ENCODE measurements at regions not wholly inside any gene's neighbourhood (a gene's known extent, or its start where the extent isn't known, plus 50 kb on each side); places are given as distances from the start of the nearest gene placed in this dataset.
"Not testable (repeated sequence)": the region's sequence is repeated elsewhere in the genome, so short reads cannot be mapped to it uniquely, and the experiment has no call there.

DNA sequence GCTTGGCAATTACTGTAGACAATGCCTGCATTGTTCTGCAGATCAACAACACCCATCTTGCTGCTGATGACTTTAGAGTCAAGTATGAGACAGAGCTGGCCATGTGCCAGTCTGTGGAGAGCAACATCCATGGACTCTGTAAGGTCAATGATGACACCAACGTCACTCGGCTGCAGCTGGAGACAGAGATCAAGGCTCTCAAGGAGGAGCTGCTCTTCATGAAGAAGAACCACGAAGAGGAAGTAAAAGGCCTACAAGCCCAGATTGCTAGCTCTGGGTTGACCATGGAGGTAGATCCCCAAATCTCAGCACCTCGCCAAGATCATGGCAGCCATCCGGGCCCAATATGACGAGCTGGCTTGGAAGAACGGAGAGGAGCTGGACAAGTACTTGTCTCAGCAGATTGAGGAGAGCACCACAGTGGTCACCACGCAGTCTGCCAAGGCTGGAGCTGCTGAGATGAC, 69.4 kb upstream of the RTL6 start:
- DNase-seq (ENCODE audit: low spot score); H3K4me1 Mint-ChIP-seq; ATAC-seq; H3K36me3 Mint-ChIP-seq; H3K27me3 Mint-ChIP-seq (ENCODE audit: low read depth); POLR2A ChIA-PET; H3K4me3 Mint-ChIP-seq; H3K27ac Mint-ChIP-seq: not testable (repeated sequence)
- H3K9me3 Mint-ChIP-seq = peaks cover 55% of the 10 kb centered on the region
- CTCF ChIA-PET = interaction anchor here (0.6 to 2.1 kb wide), 9 partner anchors 10 to 684 kb away, joined by 3 to 14 read pairs (median 5); no protein-coding TSS in a partner anchor

DNA sequence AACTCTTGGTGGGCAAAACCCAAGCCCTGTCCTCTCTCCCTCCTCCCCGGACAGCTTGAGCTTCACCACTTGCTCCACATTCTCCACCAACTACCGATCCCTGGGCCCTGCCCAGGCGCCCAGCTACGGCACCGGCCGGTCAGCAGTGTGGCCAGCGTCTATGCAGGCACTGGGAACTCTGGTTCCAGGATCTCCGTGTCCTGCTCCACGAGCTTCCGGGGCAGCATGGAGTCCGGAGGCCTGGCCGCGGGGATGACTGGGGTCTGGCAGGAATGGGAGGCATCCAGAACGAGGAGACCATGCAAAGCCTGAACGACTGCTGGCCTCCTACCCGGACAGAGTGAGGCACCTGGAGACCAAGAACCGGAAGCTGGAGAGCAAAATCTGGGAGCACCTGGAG, 68.9 kb upstream of the RTL6 start:
- Mint-ChIP-seq H3K9me3 (peaks cover 55% of the 10 kb centered on the region), H3K4me3 (no peak overlapping the region), H3K27ac (no peak overlapping the region), H3K27me3 (ENCODE audit: low read depth) (no peaks in the 10 kb centered on the region), H3K4me1 (no peaks in the 10 kb centered on the region), H3K36me3 (peaks cover 2% of the 10 kb centered on the region; the same call in 1 of the 2 replicates)
- TF ChIP-seq ZNF232 (CRISPR knock-in tag; IDR thresholded peaks at IDR 0.05) = no peak
- ChIA-PET POLR2A (no interaction called here), CTCF (interaction anchor here (0.9 to 2.1 kb wide), 5 partner anchors 11 to 574 kb away, joined by 3 to 14 read pairs (median 5); no protein-coding TSS in a partner anchor)
- ATAC-seq (no peak), DNase-seq (ENCODE audit: low spot score) (no peak)

DNA sequence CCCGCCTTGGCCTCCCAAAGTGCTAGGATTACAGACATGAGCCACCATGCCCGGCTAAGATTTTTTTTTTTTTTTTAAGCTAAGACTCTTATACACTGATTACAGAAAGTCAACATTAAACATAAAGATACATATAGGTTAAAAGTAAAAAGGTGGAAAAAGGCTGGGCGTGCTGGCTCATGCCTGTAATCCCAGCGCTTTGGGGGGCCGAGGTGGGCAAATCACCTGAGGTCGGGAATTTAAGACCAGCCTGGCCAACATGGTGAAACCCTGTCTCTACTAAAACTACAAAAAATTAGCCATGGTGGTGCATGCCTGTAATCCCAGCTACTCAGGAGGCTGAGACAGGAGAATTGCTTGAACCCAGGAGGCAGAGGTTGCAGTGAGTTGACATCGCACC, 64.6 kb upstream of the RTL6 start:
- not testable (repeated sequence) for ATAC-seq

DNA sequence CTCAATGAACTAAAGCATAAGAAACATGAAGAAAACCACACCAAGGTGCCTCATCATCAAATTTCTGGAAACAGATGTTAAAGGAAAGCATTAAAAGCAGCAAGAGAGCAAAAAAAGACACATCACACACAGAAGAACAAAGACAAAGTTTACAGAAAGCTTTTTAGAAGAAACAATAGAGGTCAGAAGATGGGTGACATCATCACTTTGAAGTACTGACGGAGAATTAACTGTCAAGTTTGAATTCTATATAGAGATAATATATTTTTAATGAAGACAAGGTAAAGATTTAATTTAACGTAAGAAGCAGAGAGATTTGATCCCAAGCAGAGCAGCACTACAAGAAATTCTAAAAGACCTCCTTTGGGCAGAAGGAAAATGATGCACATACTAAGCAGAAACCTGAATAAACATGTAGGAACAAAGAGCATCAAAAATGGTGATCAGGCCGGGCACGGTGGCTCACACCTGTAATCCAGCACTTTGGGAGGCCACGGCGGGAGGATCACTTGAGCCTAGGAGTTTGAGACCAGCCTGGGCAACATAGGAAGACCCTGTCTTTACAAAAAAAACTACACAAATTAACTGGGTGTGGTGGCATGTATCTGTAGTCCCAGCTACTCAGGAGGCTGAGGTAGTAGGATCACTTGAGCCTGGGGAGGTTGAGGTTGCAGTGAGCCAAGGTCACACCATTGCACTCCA, 63.3 kb upstream of the RTL6 start:
- Mint-ChIP-seq H3K9me3 (peaks cover 31% of the 10 kb centered on the region), H3K36me3 (no peaks in the 10 kb centered on the region; the same call in 1 of the 2 replicates), H3K4me1 (no peaks in the 10 kb centered on the region), H3K27ac (no peak overlapping the region), H3K4me3 (no peak overlapping the region), H3K27me3 (ENCODE audit: low read depth) (peaks cover 3% of the 10 kb centered on the region; the same call in 1 of the 2 replicates)
- ATAC-seq (no peak), DNase-seq (ENCODE audit: low spot score) (no peak)
- ChIA-PET POLR2A (interaction anchor here (0.5 kb wide), 1 partner anchor 41 kb away, joined by 4 read pairs; no protein-coding TSS in a partner anchor), CTCF (no interaction called here)
- TF ChIP-seq JAZF1 (CRISPR knock-in tag; IDR thresholded peaks at IDR 0.05) (no peak), SP1 (CRISPR knock-in tag; conservative IDR thresholded peaks at IDR 0.05) (no peak), RELA (CRISPR knock-in tag; IDR thresholded peaks at IDR 0.05; ENCODE audit: borderline replicate concordance) (no peak), ZNF121 (CRISPR knock-in tag; IDR thresholded peaks at IDR 0.05) (no peak), MXD4 (CRISPR knock-in tag; IDR thresholded peaks at IDR 0.05; ENCODE audit: borderline replicate concordance) (no peak), SOX15 (CRISPR knock-in tag; IDR thresholded peaks at IDR 0.05) (no peak), ZNF219 (CRISPR knock-in tag; IDR thresholded peaks at IDR 0.05; ENCODE audit: borderline replicate concordance) (no peak), SMAD3 (CRISPR knock-in tag; IDR thresholded peaks at IDR 0.05; ENCODE audit: borderline replicate concordance) (no peak), GABPB1 (CRISPR knock-in tag; IDR thresholded peaks at IDR 0.05) (no peak)
- TF ChIP-seq, protein P1, sequence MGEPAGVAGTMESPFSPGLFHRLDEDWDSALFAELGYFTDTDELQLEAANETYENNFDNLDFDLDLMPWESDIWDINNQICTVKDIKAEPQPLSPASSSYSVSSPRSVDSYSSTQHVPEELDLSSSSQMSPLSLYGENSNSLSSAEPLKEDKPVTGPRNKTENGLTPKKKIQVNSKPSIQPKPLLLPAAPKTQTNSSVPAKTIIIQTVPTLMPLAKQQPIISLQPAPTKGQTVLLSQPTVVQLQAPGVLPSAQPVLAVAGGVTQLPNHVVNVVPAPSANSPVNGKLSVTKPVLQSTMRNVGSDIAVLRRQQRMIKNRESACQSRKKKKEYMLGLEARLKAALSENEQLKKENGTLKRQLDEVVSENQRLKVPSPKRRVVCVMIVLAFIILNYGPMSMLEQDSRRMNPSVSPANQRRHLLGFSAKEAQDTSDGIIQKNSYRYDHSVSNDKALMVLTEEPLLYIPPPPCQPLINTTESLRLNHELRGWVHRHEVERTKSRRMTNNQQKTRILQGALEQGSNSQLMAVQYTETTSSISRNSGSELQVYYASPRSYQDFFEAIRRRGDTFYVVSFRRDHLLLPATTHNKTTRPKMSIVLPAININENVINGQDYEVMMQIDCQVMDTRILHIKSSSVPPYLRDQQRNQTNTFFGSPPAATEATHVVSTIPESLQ (CRISPR knock-in tag; IDR thresholded peaks at IDR 0.05) = no peak
- TF ChIP-seq, protein P2, sequence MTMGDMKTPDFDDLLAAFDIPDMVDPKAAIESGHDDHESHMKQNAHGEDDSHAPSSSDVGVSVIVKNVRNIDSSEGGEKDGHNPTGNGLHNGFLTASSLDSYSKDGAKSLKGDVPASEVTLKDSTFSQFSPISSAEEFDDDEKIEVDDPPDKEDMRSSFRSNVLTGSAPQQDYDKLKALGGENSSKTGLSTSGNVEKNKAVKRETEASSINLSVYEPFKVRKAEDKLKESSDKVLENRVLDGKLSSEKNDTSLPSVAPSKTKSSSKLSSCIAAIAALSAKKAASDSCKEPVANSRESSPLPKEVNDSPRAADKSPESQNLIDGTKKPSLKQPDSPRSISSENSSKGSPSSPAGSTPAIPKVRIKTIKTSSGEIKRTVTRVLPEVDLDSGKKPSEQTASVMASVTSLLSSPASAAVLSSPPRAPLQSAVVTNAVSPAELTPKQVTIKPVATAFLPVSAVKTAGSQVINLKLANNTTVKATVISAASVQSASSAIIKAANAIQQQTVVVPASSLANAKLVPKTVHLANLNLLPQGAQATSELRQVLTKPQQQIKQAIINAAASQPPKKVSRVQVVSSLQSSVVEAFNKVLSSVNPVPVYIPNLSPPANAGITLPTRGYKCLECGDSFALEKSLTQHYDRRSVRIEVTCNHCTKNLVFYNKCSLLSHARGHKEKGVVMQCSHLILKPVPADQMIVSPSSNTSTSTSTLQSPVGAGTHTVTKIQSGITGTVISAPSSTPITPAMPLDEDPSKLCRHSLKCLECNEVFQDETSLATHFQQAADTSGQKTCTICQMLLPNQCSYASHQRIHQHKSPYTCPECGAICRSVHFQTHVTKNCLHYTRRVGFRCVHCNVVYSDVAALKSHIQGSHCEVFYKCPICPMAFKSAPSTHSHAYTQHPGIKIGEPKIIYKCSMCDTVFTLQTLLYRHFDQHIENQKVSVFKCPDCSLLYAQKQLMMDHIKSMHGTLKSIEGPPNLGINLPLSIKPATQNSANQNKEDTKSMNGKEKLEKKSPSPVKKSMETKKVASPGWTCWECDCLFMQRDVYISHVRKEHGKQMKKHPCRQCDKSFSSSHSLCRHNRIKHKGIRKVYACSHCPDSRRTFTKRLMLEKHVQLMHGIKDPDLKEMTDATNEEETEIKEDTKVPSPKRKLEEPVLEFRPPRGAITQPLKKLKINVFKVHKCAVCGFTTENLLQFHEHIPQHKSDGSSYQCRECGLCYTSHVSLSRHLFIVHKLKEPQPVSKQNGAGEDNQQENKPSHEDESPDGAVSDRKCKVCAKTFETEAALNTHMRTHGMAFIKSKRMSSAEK (CRISPR knock-in tag; IDR thresholded peaks at IDR 0.05; ENCODE audit: borderline replicate concordance) = no peak
- TF ChIP-seq, protein P3, sequence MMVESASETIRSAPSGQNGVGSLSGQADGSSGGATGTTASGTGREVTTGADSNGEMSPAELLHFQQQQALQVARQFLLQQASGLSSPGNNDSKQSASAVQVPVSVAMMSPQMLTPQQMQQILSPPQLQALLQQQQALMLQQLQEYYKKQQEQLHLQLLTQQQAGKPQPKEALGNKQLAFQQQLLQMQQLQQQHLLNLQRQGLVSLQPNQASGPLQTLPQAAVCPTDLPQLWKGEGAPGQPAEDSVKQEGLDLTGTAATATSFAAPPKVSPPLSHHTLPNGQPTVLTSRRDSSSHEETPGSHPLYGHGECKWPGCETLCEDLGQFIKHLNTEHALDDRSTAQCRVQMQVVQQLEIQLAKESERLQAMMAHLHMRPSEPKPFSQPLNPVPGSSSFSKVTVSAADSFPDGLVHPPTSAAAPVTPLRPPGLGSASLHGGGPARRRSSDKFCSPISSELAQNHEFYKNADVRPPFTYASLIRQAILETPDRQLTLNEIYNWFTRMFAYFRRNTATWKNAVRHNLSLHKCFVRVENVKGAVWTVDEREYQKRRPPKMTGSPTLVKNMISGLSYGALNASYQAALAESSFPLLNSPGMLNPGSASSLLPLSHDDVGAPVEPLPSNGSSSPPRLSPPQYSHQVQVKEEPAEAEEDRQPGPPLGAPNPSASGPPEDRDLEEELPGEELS (CRISPR knock-in tag; IDR thresholded peaks at IDR 0.05) = no peak
- TF ChIP-seq, protein P4, sequence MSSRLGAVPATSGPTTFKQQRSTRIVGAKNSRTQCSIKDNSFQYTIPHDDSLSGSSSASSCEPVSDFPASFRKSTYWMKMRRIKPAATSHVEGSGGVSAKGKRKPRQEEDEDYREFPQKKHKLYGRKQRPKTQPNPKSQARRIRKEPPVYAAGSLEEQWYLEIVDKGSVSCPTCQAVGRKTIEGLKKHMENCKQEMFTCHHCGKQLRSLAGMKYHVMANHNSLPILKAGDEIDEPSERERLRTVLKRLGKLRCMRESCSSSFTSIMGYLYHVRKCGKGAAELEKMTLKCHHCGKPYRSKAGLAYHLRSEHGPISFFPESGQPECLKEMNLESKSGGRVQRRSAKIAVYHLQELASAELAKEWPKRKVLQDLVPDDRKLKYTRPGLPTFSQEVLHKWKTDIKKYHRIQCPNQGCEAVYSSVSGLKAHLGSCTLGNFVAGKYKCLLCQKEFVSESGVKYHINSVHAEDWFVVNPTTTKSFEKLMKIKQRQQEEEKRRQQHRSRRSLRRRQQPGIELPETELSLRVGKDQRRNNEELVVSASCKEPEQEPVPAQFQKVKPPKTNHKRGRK (CRISPR knock-in tag; IDR thresholded peaks at IDR 0.05; ENCODE audit: borderline replicate concordance) = no peak
- TF ChIP-seq, protein P5, sequence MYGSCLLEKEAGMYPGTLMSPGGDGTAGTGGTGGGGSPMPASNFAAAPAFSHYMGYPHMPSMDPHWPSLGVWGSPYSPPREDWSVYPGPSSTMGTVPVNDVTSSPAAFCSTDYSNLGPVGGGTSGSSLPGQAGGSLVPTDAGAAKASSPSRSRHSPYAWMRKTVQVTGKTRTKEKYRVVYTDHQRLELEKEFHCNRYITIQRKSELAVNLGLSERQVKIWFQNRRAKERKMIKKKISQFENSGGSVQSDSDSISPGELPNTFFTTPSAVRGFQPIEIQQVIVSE (CRISPR knock-in tag; IDR thresholded peaks at IDR 0.05; ENCODE audit: borderline replicate concordance) = no peak

More for the DNA sequence above, 64.6 kb upstream of the RTL6 start:
- DNase-seq (ENCODE audit: low spot score); H3K27ac Mint-ChIP-seq; CTCF ChIA-PET; POLR2A ChIA-PET; H3K27me3 Mint-ChIP-seq (ENCODE audit: low read depth); H3K4me3 Mint-ChIP-seq; H3K4me1 Mint-ChIP-seq; H3K36me3 Mint-ChIP-seq: not testable (repeated sequence)
- H3K9me3 Mint-ChIP-seq = peaks cover 36% of the 10 kb centered on the region

Measured in WTC11 (cell line).